IMR-90 (cell line): ENCODE measurements at regions not wholly inside any gene's neighbourhood (a gene's known extent, or its start where the extent isn't known, plus 50 kb on each side); places are given as distances from the start of the nearest gene placed in this dataset.

Experiments
- BHLHE40 ChIP-seq: fragments of 150-350 bp; IDR thresholded peaks from 2 replicates; pipeline ENCODE4 v1.6.1; 2016; ENCODE audit warnings: mild to moderate bottlenecking, low read depth, low read length
- CEBPB ChIP-seq: IDR thresholded peaks from 2 replicates; pipeline ENCODE4 v1.6.1; 2012; ENCODE audit warnings: low read depth, low read length, improper control_type of control experiment
- CTCF ChIP-seq: conservative IDR thresholded peaks from 2 replicates; pipeline ENCODE4 v1.5.1; 2012; ENCODE audit warnings: mild to moderate bottlenecking, low read depth, low read length, improper control_type of control experiment
- ELK1 ChIP-seq: fragments of 150-350 bp; IDR thresholded peaks from 2 replicates; pipeline ENCODE4 v1.6.1; 2016; ENCODE audit warnings: low read depth, mild to moderate bottlenecking, low read length, moderate library complexity, borderline replicate concordance
- FOS ChIP-seq: fragments of 150-350 bp; IDR thresholded peaks from 2 replicates; pipeline ENCODE4 v1.6.1; 2016; ENCODE audit warnings: low read depth, low read length
- MAFK ChIP-seq: IDR thresholded peaks from 2 replicates; pipeline ENCODE4 v1.6.1; 2012; ENCODE audit warnings: low read depth, low read length, improper control_type of control experiment
- MAZ ChIP-seq: IDR thresholded peaks from 2 replicates; pipeline ENCODE4 v1.6.1; 2012; ENCODE audit warnings: low read depth, mild to moderate bottlenecking, low read length, improper control_type of control experiment, moderate library complexity, borderline replicate concordance
- MXI1 ChIP-seq: IDR thresholded peaks from 2 replicates; pipeline ENCODE4 v1.6.1; 2012; ENCODE audit warnings: low read depth, mild to moderate bottlenecking, low read length, moderate library complexity, borderline replicate concordance
- POLR2A ChIP-seq: IDR thresholded peaks from 2 replicates; pipeline ENCODE4 v1.6.1; 2012; ENCODE audit warnings: mild to moderate bottlenecking, low read depth, low read length
- RAD21 ChIP-seq: IDR thresholded peaks from 2 replicates; pipeline ENCODE4 v1.6.1; 2012; ENCODE audit warnings: low read length, improper control_type of control experiment
- RFX5 ChIP-seq: IDR thresholded peaks from 2 replicates; pipeline ENCODE4 v1.8.0; 2012; ENCODE audit warnings: low read depth, mild to moderate bottlenecking, low read length, moderate library complexity
- SMC3 ChIP-seq: fragments of 150-350 bp; IDR thresholded peaks from 2 replicates; pipeline ENCODE4 v1.6.1; 2016; ENCODE audit warnings: low read depth, mild to moderate bottlenecking, antibody characterized with exemption, low read length, moderate library complexity
- USF2 ChIP-seq: fragments of 150-350 bp; IDR thresholded peaks from 2 replicates; pipeline ENCODE4 v1.6.1; 2017; ENCODE audit warnings: mild to moderate bottlenecking, antibody characterized with exemption, low read length, low read depth

DNA sequence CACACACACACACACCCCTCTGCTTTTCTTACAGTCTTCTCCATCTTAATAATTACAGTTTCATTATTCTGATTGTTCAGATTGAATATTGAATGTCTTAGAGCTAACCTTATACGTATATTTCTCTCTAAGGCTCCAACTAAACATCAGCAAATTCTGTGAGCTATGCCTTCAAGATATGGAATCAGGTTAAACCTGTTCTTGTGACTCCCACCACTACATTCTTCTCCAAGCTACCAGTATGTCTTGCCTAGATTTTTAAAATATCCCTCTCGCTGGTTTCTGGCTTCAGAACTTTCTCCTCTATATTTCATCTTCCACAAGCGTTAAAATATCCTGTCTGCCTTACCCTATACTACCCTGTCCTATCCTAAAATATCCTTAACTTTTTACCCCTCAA is 1346.4 kb upstream of the CDH2 start:
- TF ChIP-seq CTCF (no peak), USF2 (no peak), POLR2A (no peak), CEBPB (no peak), MAZ (no peak), FOS (no peak), MAFK (no peak), MXI1 (no peak), RFX5 (no peak), RAD21 (no peak), BHLHE40 (no peak), ELK1 (no peak), SMC3 (no peak)
